Smooth muscle cell (in vitro differentiated cells): ENCODE measurements at regions not wholly inside any gene's neighbourhood (a gene's known extent, or its start where the extent isn't known, plus 50 kb on each side); places are given as distances from the start of the nearest gene placed in this dataset.
A peak's percentile ranks its signal among the peaks of the same experiment; 100 is the strongest.

Experiments used
- DNase-seq: peaks from one replicate; lab custom pipeline; 2025; ENCODE audit not compliant: unreplicated experiment; lab: John Stamatoyannopoulos, UW
- H2AFZ ChIP-seq: fragments of 200-600 bp; sonication (generic); 2 replicates; pipeline ENCODE4 v1.6.0; 2016; ENCODE audit warnings: antibody characterized with exemption, low read depth, mild to moderate bottlenecking
- H3F3A ChIP-seq: fragments of 200-600 bp; sonication (generic); 2 replicates; pipeline ENCODE4 v1.6.0; 2017; ENCODE audit warnings: antibody characterized with exemption, low read depth
- H3K27ac ChIP-seq: fragments of 200-600 bp; sonication (generic); 2 replicates; pipeline ENCODE4 v1.5.1; 2016; ENCODE audit warnings: low read depth, mild to moderate bottlenecking
- H3K27me3 ChIP-seq: fragments of 200-600 bp; sonication (generic); 2 replicates; pipeline ENCODE4 v1.6.1; 2016; ENCODE audit warnings: low read depth, mild to moderate bottlenecking
- H3K36me3 ChIP-seq: fragments of 200-600 bp; sonication (generic); 2 replicates; pipeline ENCODE4 v1.5.1; 2016; ENCODE audit warnings: low read depth
- H3K4me1 ChIP-seq: fragments of 200-600 bp; sonication (generic); 2 replicates; pipeline ENCODE4 v1.5.1; 2016; ENCODE audit warnings: low read depth
- H3K4me2 ChIP-seq: fragments of 200-600 bp; sonication (generic); 2 replicates; pipeline ENCODE4 v1.6.0; 2016; ENCODE audit warnings: mild to moderate bottlenecking
- H3K4me3 ChIP-seq: fragments of 200-600 bp; sonication (generic); 2 replicates; pipeline ENCODE4 v1.5.1; 2016; ENCODE audit warnings: mild to moderate bottlenecking
- H3K79me2 ChIP-seq: fragments of 200-600 bp; sonication (generic); 2 replicates; pipeline ENCODE4 v1.6.0; 2016; ENCODE audit warnings: low read depth, mild to moderate bottlenecking
- H3K9ac ChIP-seq: fragments of 200-600 bp; sonication (generic); 2 replicates; pipeline ENCODE4 v1.6.0; 2016; ENCODE audit warnings: low read depth
- H3K9me3 ChIP-seq: fragments of 200-600 bp; sonication (generic); replicated peaks from 2 replicates; pipeline ENCODE4 v1.5.1; 2016; ENCODE audit warnings: low read depth
- H4K20me1 ChIP-seq: fragments of 200-600 bp; sonication (generic); 2 replicates; pipeline ENCODE4 v1.6.0; 2016; ENCODE audit warnings: low read depth
- CTCF ChIP-seq: fragments of 200-600 bp; sonication (generic); IDR thresholded peaks from 2 replicates; pipeline ENCODE4 v1.5.1; 2017; ENCODE audit warnings: borderline replicate concordance, mild to moderate bottlenecking, antibody characterized with exemption; ENCODE audit not compliant: insufficient read depth, poor library complexity, severe bottlenecking
- WGBS: methylation state at CpG from one replicate; pipeline ENCODE4 v1.1.7; 2016; ENCODE audit warnings: low lambda C conversion rate; 5-methylcytosine and 5-hydroxymethylcytosine counted together

DNA sequence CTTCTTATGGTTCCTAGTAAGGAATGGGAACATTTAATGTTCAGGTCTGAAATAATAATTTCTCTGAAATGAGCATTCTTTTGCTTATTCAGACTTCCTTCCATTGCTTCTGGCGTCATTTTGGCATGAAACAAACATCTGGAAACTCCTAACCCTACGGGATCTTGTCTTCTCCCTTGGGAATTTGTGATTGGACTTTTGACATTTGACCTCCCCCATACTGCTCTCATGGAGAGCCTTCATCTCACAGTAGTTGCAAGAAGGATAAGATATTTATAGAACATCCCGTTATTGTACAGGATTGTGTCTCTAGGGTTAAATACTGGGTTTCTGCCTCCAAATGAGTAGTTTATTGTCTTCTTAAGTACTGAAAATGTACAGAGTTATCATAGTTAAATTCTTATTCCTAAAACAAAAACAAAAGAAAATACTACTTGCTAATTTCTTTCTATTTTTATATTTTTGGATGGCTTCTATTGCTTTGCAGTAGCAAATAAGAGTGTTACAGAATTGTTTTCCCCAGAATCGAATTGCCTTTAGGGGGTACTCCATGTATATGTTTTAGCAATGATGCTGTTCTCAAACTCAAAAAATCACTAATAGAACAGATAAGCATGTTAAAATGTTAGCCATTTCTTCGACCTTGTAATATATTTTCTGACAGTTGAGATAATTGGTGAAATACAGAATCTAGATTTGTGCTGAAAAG, 366.8 kb downstream of the DLEU7 start:
- Histone ChIP-seq H3K27ac (no peak overlapping the region), H3K27me3 (no peaks in the 10 kb centered on the region), H4K20me1 (no peaks in the 10 kb centered on the region), H3K4me2 (no peak overlapping the region), H3F3A (no peaks in the 10 kb centered on the region), H3K4me1 (no peaks in the 10 kb centered on the region), H2AFZ (no peak overlapping the region), H3K4me3 (no peak overlapping the region), H3K9me3 (no peaks in the 10 kb centered on the region), H3K36me3 (no peaks in the 10 kb centered on the region), H3K79me2 (no peaks in the 10 kb centered on the region), H3K9ac (no peak overlapping the region)
- TF ChIP-seq CTCF, result no peak
- no peak for DNase-seq
- 90% methylated on average over 5 of the region's 5 CpGs for WGBS

DNA sequence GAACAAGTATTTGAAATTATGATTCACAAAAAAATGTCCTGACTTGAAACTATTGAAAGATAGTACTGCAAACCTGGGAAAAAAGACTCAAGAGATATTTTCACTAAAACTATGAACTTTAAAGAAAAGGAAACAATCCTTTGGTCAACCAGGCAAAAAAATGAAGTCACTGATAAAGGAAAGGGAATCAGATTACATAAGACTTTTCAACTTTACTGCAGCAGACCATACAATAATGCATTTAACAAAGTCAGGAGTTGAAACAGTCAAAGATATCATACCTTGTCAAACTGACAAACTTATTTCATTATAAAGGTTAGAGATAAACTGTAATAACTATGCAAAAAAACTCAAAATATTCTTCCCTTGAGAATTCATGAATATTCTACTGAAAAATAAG, 361.6 kb downstream of the DLEU7 start:
- Histone ChIP-seq H3K36me3 (no peaks in the 10 kb centered on the region), H2AFZ (no peak overlapping the region), H3K27ac (no peak overlapping the region), H3K4me2 (no peak overlapping the region), H3F3A (no peaks in the 10 kb centered on the region), H3K9ac (no peak overlapping the region), H3K79me2 (no peaks in the 10 kb centered on the region), H3K27me3 (no peaks in the 10 kb centered on the region), H3K9me3 (no peaks in the 10 kb centered on the region), H3K4me3 (no peak overlapping the region), H4K20me1 (no peaks in the 10 kb centered on the region), H3K4me1 (peaks cover 8% of the 10 kb centered on the region)
- DNase-seq, result no peak
- no peak for TF ChIP-seq CTCF

- Histone ChIP-seq H3K27me3 (no peaks in the 10 kb centered on the region), H3F3A (no peaks in the 10 kb centered on the region), H3K9ac (no peak overlapping the region), H4K20me1 (no peaks in the 10 kb centered on the region), H3K27ac (no peak overlapping the region), H3K36me3 (no peaks in the 10 kb centered on the region), H3K4me2 (no peak overlapping the region), H2AFZ (no peak overlapping the region), H3K4me1 (peaks cover 8% of the 10 kb centered on the region), H3K79me2 (no peaks in the 10 kb centered on the region), H3K9me3 (no peaks in the 10 kb centered on the region), H3K4me3 (no peak overlapping the region)
- WGBS, result 73% methylated on average over 3 of the region's 3 CpGs
- DNase-seq, result no peak
- TF ChIP-seq CTCF, result no peak
Measured at GRCh38 chr13:50483416-50483815, 360.1 kb downstream of the DLEU7 start.

- no peak overlapping the region for H3K4me3 ChIP-seq
- H3K4me2 ChIP-seq, result peak overlapping the region; percentile 40
- H3K4me1 ChIP-seq, result peaks cover 8% of the 10 kb centered on the region
- H3K9me3 ChIP-seq, result no peaks in the 10 kb centered on the region
- TF ChIP-seq CTCF, result no peak
- no peaks in the 10 kb centered on the region for H3K36me3 ChIP-seq
- no peaks in the 10 kb centered on the region for H3K27me3 ChIP-seq
- WGBS, result 47% methylated on average over 12 of the region's 12 CpGs
- no peak overlapping the region for H3K27ac ChIP-seq
- H3K9ac ChIP-seq, result no peak overlapping the region
- H2AFZ ChIP-seq, result peak overlapping the region; percentile 23
- DNase-seq, result no peak
- no peaks in the 10 kb centered on the region for H3F3A ChIP-seq
- no peaks in the 10 kb centered on the region for H4K20me1 ChIP-seq
- no peaks in the 10 kb centered on the region for H3K79me2 ChIP-seq
Measured at GRCh38 chr13:50484472-50485113, 358.9 kb downstream of the DLEU7 start.
